Gastrocnemius medialis (tissue), 4 donors: ENCODE measurements at regions not wholly inside any gene's neighbourhood (a gene's known extent, or its start where the extent isn't known, plus 50 kb on each side); places are given as distances from the start of the nearest gene placed in this dataset.
"Not testable (repeated sequence)": the region's sequence is repeated elsewhere in the genome, so short reads cannot be mapped to it uniquely, and the experiment has no call there.

Source experiments
- ATAC-seq, 2 donors: fragments of 150-250 bp; one replicate each; pipeline ENCODE4 v1.9.1; 2016
- DNase-seq, 2 donors: peaks; one replicate each; pipeline ENCODE4 v3.0.0-alpha.2; 2019
- H3K27ac ChIP-seq, 4 donors: fragments of 200-600 bp; sonication (generic); 1 replicate in 1 of 4; 2 replicates in 3 of 4; pipeline ENCODE4 v1.5.1; 2016 to 2018; ENCODE audit warnings: mild to moderate bottlenecking in 2 of 4, moderate library complexity in 1 of 4
- H3K27me3 ChIP-seq, 3 donors: fragments of 200-600 bp; sonication (generic) in 2 of 3; 1 replicate in 1 of 3; 2 replicates in 2 of 3; pipeline versions ENCODE4 v1.5.1 to v1.6.0; 2016 to 2019; ENCODE audit warnings: mild to moderate bottlenecking in 1 of 3, moderate library complexity in 1 of 3
- H3K36me3 ChIP-seq, 2 donors: fragments of 200-600 bp; sonication (generic) in 1 of 2; one replicate each; pipeline ENCODE4 v1.5.1; 2017 to 2018
- H3K4me1 ChIP-seq, 2 donors: fragments of 200-600 bp; sonication (generic) in 1 of 2; one replicate each; pipeline ENCODE4 v1.5.1; 2016 to 2017; ENCODE audit warnings: mild to moderate bottlenecking in 2 of 2
- H3K4me3 ChIP-seq, 4 donors: fragments of 200-600 bp; sonication (generic) in 3 of 4; 1 replicate in 1 of 4; 2 replicates in 3 of 4; pipeline ENCODE4 v1.5.1; 2016 to 2019; ENCODE audit warnings: mild to moderate bottlenecking in 2 of 4
- H3K9me3 ChIP-seq, 3 donors: fragments of 200-600 bp; sonication (generic) in 2 of 3; 1 replicate in 1 of 3; 2 replicates in 2 of 3; pipeline ENCODE4 v1.5.1; 2016 to 2019
- CTCF ChIP-seq, 5 experiments: fragments of 450-650 bp in 3 of 5; fragments of 200-600 bp in 2 of 5; sonication (generic) in 2 of 5; IDR thresholded peaks in 4 of 5; conservative IDR thresholded peaks in 1 of 5; 1 replicate in 4 of 5; 2 replicates in 1 of 5; pipeline ENCODE4 v1.5.1; 2016 to 2019; ENCODE audit warnings: antibody characterized with exemption in 5 of 5, mild to moderate bottlenecking in 3 of 5, moderate library complexity in 3 of 5
- POLR2A ChIP-seq, 2 donors: fragments of 450-650 bp; IDR thresholded peaks; one replicate each; pipeline ENCODE4 v1.6.1; 2017; ENCODE audit warnings: antibody characterized with exemption in 2 of 2, mild to moderate bottlenecking in 2 of 2, moderate library complexity in 2 of 2
- in situ Hi-C, 4 donors: fragments of 200-750 bp; cut with MboI; loops; one replicate each; pipeline versions ENCODE4 v1.15.0 to v1.8.0; 2017; ENCODE audit warnings: low sequenced_read_pairs in 4 of 4
- intact Hi-C: fragments of 100-400 bp; cut with DNase I; formaldehyde crosslinking; loops from one replicate; pipeline ENCODE4 v1.15.1; 2023; ENCODE audit warnings: low total_unique reads

GRCh38 chr2:64276417-64277095 lies 132.3 kb upstream of the PELI1 start:
- H3K27ac ChIP-seq, result no peak overlapping the region
- intact Hi-C loops (loop anchor here (10.0 kb wide), 1 partner anchor 52 kb away; no protein-coding TSS in a partner anchor), in situ Hi-C loops (no loop called here)
- no peak overlapping the region for H3K4me3 ChIP-seq
- ATAC-seq (no peak), DNase-seq (no peak)
- no peak for TF ChIP-seq POLR2A (IDR thresholded peaks at IDR 0.05)
- H3K9me3 ChIP-seq, result no peaks in the 10 kb centered on the region
- H3K4me1 ChIP-seq, result peaks cover 11 to 19% of the 10 kb centered on the region in 2 donors
- no peaks in the 10 kb centered on the region for H3K27me3 ChIP-seq
- H3K36me3 ChIP-seq, result no peaks in the 10 kb centered on the region

- no peak for TF ChIP-seq POLR2A (IDR thresholded peaks at IDR 0.05)
- TF ChIP-seq CTCF (IDR thresholded peaks at IDR 0.05 in 4 of 5, conservative IDR thresholded peaks at IDR 0.05 in 1 of 5), result no peak
- no peak for ATAC-seq
- H3K27ac ChIP-seq, result no peak overlapping the region
- no peaks in the 10 kb centered on the region for H3K36me3 ChIP-seq
- no peaks in the 10 kb centered on the region for H3K9me3 ChIP-seq
- no peak overlapping the region for H3K4me3 ChIP-seq
- H3K4me1 ChIP-seq, result peaks cover 11 to 19% of the 10 kb centered on the region in 2 donors
- DNase-seq, result no peak
- in situ Hi-C loops (no loop called here), intact Hi-C loops (loop anchor here (10.0 kb wide), 1 partner anchor 52 kb away; no protein-coding TSS in a partner anchor)
- H3K27me3 ChIP-seq, result no peaks in the 10 kb centered on the region
Observed at GRCh38 chr2:64277101-64277849, 133.1 kb upstream of the PELI1 start.

GRCh38 chr2:64280812-64281211 lies 136.6 kb upstream of the PELI1 start:
- ATAC-seq, H3K27me3 ChIP-seq, H3K4me3 ChIP-seq, H3K36me3 ChIP-seq, H3K27ac ChIP-seq, DNase-seq, H3K9me3 ChIP-seq, intact Hi-C loops, in situ Hi-C loops, H3K4me1 ChIP-seq: not testable (repeated sequence)

- Histone ChIP-seq H3K36me3 (no peaks in the 10 kb centered on the region), H3K4me1 (peaks cover 3 to 4% of the 10 kb centered on the region in 2 donors), H3K27ac (peak overlapping the region in 1 of 4 donors; percentile 52), H3K9me3 (no peaks in the 10 kb centered on the region), H3K4me3 (no peak overlapping the region), H3K27me3 (no peaks in the 10 kb centered on the region)
- no peak for TF ChIP-seq CTCF (IDR thresholded peaks at IDR 0.05 in 4 of 5, conservative IDR thresholded peaks at IDR 0.05 in 1 of 5)
- no peak for TF ChIP-seq POLR2A (IDR thresholded peaks at IDR 0.05)
- intact Hi-C loops (no loop called here), in situ Hi-C loops (no loop called here)
- ATAC-seq (no peak), DNase-seq (no peak)
Observed at GRCh38 chr2:64283006-64283570, 138.9 kb upstream of the PELI1 start.

- peak in 1 of 2 donors; percentile 33 for ATAC-seq
- intact Hi-C loops, result no loop called here
- no peaks in the 10 kb centered on the region for H3K27me3 ChIP-seq
Observed at GRCh38 chr2:64283641-64284361, 139.6 kb upstream of the PELI1 start.

More at GRCh38 chr2:64283641-64284361, 139.6 kb upstream of the PELI1 start:
- DNase-seq, result no peak
- Histone ChIP-seq H3K4me1 (peaks cover 3 to 4% of the 10 kb centered on the region in 2 donors), H3K4me3 (peak overlapping the region in 1 of 4 donors; percentile 21), H3K9me3 (no peaks in the 10 kb centered on the region), H3K36me3 (no peaks in the 10 kb centered on the region), H3K27ac (peak overlapping the region in 1 of 4 donors; percentile 52)
- in situ Hi-C loops, result no loop called here
- TF ChIP-seq CTCF (IDR thresholded peaks at IDR 0.05 in 4 of 5, conservative IDR thresholded peaks at IDR 0.05 in 1 of 5), result no peak
- TF ChIP-seq POLR2A (IDR thresholded peaks at IDR 0.05), result no peak
